ENCODE measurements at regions not wholly inside any gene's neighbourhood (a gene's known extent, or its start where the extent isn't known, plus 50 kb on each side); places are given as distances from the start of the nearest gene placed in this dataset.
"Not testable (repeated sequence)": the region's sequence is repeated elsewhere in the genome, so short reads cannot be mapped to it uniquely, and the experiment has no call there.

DNA sequence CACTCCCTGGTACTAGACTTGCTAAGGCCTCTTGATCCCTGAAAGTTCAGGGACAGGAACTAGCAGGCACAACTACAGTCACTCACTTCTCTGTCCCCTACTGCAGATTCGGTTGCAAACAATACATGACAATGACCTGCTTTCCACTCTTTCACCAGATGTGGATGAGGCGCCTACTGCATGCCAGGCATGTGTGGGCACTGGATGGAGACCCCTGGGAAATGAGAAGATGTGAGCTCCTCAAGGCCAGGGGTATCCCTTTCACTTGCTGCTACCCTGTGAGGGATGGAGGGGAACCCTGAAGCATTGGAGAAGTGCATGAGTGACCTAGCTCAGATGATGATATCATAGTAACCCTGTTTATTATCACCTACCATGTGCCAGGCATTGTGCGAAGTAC is 933.4 kb upstream of the TPTE start:
- not testable (repeated sequence) for TF ChIP-seq SUZ12 (IDR thresholded peaks at IDR 0.05; ENCODE audit: extremely low read depth, insufficient read depth, insufficient read length); YY1 (IDR thresholded peaks at IDR 0.05; ENCODE audit: insufficient read depth, insufficient read length)
